Fibroblast of the aortic adventitia (primary cell): ENCODE measurements at regions not wholly inside any gene's neighbourhood (a gene's known extent, or its start where the extent isn't known, plus 50 kb on each side); places are given as distances from the start of the nearest gene placed in this dataset.

ENCODE experiments used
- DNase-seq: peaks from one replicate; pipeline ENCODE4 v3.0.0-alpha.2; 2010; ENCODE audit warnings: low read depth
- H3K4me3 ChIP-seq: 2 replicates; pipeline ENCODE4 v1.5.1; 2011; ENCODE audit warnings: low read depth, mild to moderate bottlenecking, control low read depth, low read length, moderate library complexity
- TF ChIP-seq, protein P1 (sequence below): IDR thresholded peaks from 2 replicates; pipeline ENCODE4 v1.5.1; 2011; ENCODE audit warnings: mild to moderate bottlenecking, low read length, control low read depth, inconsistent platforms; ENCODE audit not compliant: insufficient read depth

DNA sequence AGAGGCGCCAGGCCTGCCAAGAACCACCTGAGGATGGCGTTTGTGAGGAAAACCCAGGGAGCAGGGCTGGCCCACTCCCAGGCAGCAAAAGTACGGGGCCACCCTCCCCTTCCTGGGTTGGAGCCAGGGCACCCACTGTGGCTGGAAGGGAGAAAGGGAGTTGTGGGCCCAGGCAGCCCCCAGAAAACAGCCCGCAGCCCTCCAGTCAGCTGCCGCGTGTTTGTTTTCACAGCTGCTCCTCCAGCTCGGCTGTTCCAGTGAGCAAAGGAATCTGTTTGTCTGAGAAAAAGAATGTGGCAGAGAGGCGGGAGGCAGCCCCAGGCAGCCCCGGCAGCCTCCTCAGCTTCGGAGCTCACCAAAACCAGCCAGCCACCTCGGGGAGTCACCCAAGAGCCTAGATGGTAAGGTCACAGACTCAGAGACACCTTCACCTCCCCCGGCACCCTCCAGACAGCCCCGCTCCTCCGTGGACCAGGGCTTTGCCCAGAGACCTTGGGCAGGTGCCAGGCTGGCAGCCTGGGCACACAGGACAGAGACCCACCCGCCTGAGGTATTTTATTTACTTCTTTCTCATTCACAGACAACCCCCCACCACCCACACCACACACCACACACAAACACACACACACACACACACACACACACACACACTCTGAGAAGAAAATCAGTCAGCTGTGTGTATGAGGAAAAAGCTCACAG lies 338.1 kb downstream of the BCOR start:
- H3K4me3 ChIP-seq, result no peak overlapping the region
- DNase-seq, result peak; percentile 62
- TF ChIP-seq, protein P1, sequence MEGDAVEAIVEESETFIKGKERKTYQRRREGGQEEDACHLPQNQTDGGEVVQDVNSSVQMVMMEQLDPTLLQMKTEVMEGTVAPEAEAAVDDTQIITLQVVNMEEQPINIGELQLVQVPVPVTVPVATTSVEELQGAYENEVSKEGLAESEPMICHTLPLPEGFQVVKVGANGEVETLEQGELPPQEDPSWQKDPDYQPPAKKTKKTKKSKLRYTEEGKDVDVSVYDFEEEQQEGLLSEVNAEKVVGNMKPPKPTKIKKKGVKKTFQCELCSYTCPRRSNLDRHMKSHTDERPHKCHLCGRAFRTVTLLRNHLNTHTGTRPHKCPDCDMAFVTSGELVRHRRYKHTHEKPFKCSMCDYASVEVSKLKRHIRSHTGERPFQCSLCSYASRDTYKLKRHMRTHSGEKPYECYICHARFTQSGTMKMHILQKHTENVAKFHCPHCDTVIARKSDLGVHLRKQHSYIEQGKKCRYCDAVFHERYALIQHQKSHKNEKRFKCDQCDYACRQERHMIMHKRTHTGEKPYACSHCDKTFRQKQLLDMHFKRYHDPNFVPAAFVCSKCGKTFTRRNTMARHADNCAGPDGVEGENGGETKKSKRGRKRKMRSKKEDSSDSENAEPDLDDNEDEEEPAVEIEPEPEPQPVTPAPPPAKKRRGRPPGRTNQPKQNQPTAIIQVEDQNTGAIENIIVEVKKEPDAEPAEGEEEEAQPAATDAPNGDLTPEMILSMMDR, result no peak

DNA sequence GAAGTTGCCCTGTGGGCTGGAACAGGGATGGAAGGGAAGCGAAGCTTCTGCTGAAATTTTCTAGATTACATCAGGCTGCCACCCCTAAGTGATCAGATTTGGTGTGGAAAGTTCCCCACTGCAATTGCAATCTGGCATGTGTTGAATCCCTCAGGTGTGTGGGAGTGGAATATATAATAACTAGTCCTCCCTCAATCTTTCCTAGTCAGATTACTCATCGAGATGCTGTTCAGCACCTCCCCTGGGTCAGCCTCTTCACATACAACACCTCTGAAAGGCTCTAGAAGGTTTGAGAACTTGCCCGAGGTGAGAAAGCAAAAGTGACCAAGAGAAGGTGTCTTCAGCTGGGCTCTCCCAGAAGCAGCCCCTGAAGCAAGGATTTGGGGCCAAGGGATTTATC lies 336.8 kb downstream of the BCOR start:
- no peak for DNase-seq
- TF ChIP-seq, protein P1, result no peak
- no peak overlapping the region for H3K4me3 ChIP-seq

DNA sequence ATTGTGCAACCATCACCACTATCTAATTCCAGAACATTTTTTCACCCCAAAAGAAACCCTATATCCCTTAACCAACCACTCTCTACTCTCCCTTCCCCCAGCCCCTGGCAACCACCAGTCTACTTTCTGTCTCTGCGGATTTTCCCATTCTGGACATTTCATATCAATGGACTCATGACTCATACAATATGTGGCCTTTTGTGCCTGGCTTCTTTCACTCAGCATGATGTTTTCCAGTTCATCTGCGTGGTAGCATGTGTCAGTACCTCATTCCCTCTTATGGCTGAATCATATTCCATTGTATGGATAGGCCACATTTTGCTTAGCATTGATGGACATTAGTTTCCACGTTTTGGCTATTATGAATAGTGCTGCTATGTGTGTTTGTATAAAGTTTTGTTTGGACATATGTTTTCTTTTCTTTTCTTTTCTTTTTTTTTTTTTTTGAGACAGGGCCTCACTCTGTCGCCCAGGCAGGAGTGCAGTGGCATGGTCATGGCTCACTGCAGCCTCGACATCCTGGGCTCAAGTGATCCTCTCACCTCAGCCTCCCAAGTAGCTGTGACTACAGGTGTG lies 335.4 kb downstream of the BCOR start:
- no peak overlapping the region for H3K4me3 ChIP-seq

DNA sequence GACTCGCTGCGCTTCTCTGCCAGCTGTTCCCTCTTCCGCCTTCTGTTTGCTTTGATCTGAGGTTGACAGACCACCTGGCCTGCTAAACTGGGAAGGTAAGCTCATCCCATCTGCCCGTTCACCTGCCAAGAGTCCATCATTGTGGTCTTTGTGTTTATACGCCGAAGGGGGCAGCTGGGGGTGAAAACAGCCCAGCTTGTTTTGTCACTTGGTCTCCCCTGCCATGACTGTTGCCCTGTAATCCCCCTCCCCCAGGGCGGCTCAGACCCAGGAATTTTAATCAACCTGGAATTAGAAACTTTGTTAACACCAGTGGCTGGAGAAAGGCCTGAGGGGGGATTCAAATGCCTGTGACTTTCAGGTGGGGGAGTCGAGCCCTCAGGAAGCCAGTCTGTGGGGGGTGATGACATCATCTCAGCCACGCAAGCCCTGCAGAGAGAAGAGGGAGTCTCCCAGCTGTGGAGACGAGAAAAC lies 333.3 kb downstream of the BCOR start:
- H3K4me3 ChIP-seq, result no peak overlapping the region
- TF ChIP-seq, protein P1, result no peak
- no peak for DNase-seq

More for the DNA sequence above, 335.4 kb downstream of the BCOR start:
- TF ChIP-seq, protein P1, result no peak
- peak; percentile 86 for DNase-seq

DNA sequence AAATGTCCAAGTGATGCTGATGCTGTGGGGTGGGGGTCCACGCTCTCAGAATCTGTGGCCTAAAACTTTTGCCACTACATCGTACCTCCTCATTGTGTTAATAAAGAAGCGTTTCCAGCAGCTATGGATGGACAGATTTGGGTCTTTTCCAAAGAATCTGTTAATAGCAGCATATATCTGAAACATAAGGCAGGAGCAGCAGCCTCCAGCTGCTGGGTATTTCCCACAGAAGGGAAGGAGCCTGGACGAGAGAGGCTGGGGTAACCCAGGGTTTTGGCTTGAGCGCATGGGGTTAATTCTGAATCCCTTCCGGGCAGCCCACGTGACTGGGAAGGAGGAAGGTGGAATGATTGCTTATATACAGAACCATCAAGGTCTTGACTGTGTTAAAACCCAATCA lies 332.4 kb downstream of the BCOR start:
- TF ChIP-seq, protein P1, result no peak
- H3K4me3 ChIP-seq, result no peak overlapping the region
- no peak for DNase-seq

DNA sequence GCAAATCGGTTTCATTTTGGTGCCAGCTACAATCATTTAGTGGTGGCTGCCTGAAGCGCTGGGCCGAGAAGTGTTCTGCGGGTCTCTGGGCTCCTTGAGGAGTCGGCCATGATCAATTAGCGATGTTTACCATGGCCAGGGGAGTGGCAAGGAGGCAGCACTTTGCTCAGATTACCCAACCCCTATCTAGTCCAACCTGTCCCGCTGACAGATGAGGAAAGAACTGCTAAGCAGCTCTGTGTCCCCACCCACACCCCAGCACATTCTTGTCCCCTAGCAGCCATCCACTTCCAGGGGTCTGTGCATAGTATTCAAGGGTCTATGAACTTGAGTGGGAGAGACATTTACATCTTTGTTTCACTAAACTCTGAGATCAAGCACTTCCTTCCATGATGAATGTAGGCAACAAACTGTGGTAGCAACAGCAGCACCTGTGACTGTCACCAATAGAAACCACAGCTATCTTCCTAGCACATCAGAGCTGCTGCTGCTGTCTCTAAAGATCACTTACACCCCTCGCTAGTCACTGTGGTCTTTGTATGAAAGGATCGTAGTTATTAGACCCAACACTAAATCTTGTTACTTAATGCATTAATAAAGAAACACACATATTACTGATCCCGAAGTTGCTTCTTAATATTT lies 331.6 kb downstream of the BCOR start:
- H3K4me3 ChIP-seq, result no peak overlapping the region
- TF ChIP-seq, protein P1, result no peak
- no peak for DNase-seq
